Nephron progenitor cell (in vitro differentiated cells): ENCODE measurements at regions not wholly inside any gene's neighbourhood (a gene's known extent, or its start where the extent isn't known, plus 50 kb on each side); places are given as distances from the start of the nearest gene placed in this dataset.
A peak's percentile ranks its signal among the peaks of the same experiment; 100 is the strongest.
"Not testable (repeated sequence)": the region's sequence is repeated elsewhere in the genome, so short reads cannot be mapped to it uniquely, and the experiment has no call there.

Experiments
- DNase-seq: peaks from one replicate; pipeline ENCODE4 v3.0.0; 2021
- H3K27ac Mint-ChIP-seq: 2 replicates; pipeline ENCODE4 v1.8.0; 2021; ENCODE audit warnings: mild to moderate bottlenecking, moderate library complexity, mixed read lengths
- H3K27me3 Mint-ChIP-seq: 2 replicates; pipeline ENCODE4 v1.8.0; 2021; ENCODE audit warnings: mild to moderate bottlenecking, low read depth, mixed read lengths; ENCODE audit not compliant: poor library complexity
- H3K36me3 Mint-ChIP-seq: 2 replicates; pipeline ENCODE4 v1.8.0; 2021; ENCODE audit warnings: low read depth, mixed read lengths
- H3K4me1 Mint-ChIP-seq: 2 replicates; pipeline ENCODE4 v1.8.0; 2021; ENCODE audit warnings: mixed read lengths
- H3K4me3 Mint-ChIP-seq: 2 replicates; pipeline ENCODE4 v1.8.0; 2021; ENCODE audit warnings: mild to moderate bottlenecking, moderate library complexity, mixed read lengths
- H3K9me3 Mint-ChIP-seq: 2 replicates; pipeline ENCODE4 v1.8.0; 2021; ENCODE audit warnings: mild to moderate bottlenecking, moderate library complexity, mixed read lengths
- TF ChIP-seq, protein P1 (sequence below): fragments of 200-600 bp; sonication (generic); IDR thresholded peaks from 2 replicates; pipeline ENCODE4 v1.5.0; 2021; ENCODE audit warnings: antibody characterized with exemption

DNA sequence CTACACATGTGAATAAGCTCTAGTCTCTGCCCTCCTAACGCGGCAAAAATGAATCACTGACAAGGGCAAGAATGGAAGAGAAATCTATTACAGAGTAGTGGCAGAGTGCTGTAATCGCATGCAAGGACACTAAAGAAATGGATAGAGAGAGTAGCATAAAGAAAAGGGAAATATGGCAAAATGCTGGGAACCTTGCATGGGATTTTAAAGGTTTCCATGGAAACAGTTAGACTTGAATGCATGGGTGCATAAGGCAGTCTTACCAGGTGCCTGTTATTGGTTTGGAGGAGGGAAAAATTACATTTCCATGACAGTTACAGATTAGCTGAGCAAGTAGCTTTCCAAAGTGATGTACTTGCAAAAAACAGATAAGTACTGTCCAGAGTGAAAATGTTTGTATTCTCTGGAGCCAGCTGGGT lies 233.4 kb downstream of the PTN start:
- Mint-ChIP-seq H3K27ac (no peak overlapping the region), H3K27me3 (peaks cover 4% of the 10 kb centered on the region)
- TF ChIP-seq, protein P1, sequence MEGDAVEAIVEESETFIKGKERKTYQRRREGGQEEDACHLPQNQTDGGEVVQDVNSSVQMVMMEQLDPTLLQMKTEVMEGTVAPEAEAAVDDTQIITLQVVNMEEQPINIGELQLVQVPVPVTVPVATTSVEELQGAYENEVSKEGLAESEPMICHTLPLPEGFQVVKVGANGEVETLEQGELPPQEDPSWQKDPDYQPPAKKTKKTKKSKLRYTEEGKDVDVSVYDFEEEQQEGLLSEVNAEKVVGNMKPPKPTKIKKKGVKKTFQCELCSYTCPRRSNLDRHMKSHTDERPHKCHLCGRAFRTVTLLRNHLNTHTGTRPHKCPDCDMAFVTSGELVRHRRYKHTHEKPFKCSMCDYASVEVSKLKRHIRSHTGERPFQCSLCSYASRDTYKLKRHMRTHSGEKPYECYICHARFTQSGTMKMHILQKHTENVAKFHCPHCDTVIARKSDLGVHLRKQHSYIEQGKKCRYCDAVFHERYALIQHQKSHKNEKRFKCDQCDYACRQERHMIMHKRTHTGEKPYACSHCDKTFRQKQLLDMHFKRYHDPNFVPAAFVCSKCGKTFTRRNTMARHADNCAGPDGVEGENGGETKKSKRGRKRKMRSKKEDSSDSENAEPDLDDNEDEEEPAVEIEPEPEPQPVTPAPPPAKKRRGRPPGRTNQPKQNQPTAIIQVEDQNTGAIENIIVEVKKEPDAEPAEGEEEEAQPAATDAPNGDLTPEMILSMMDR: no peak

DNA sequence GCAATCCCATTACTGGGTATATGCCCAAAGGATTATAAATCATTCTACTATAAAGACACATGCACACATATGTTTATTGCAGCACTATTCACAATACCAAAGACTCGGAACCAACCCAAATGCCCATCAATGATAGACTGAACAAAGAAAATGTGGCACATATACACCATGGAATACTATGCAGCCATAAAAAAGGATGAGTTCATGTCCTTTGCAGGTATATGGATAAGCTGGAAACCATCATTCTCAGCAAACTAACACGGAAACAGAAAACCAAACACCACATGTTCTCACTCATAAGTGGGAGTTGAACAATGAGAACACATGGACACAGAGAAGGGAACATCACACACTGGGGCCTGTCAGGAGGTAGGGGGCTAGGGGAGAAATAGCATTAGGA lies 235.7 kb downstream of the PTN start:
- peaks cover 34% of the 10 kb centered on the region for H3K9me3 Mint-ChIP-seq
- H3K36me3 Mint-ChIP-seq, H3K4me1 Mint-ChIP-seq, DNase-seq, H3K27ac Mint-ChIP-seq, H3K4me3 Mint-ChIP-seq, H3K27me3 Mint-ChIP-seq: not testable (repeated sequence)

More for the DNA sequence above, 233.4 kb downstream of the PTN start:
- Mint-ChIP-seq H3K9me3 (peaks cover 25% of the 10 kb centered on the region), H3K4me3 (no peak overlapping the region), H3K4me1 (no peaks in the 10 kb centered on the region), H3K36me3 (no peaks in the 10 kb centered on the region)
- no peak for DNase-seq

DNA sequence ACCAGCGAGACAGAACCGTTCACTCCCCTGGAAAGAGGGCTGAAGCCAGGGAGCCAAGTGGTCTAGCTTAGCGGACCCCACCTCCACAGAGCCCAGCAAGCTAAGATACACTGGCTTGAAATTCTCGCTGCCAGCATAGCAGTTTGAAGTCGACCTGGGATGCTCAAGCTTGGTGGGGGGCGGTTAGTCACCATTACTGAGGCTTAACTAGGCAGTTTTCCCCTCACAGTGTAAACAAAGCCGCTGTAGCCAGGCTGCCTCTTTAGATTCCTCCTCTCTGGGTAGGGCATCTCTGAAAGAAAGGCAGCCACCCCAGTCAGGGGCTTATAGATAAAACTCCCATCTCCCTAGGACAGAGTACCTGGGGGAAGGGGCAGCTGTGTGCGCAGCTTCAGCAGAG lies 235.1 kb downstream of the CHRM2 start:
- H3K27me3 Mint-ChIP-seq, H3K27ac Mint-ChIP-seq, H3K4me1 Mint-ChIP-seq, DNase-seq, H3K4me3 Mint-ChIP-seq, H3K36me3 Mint-ChIP-seq: not testable (repeated sequence)
- peaks cover 34% of the 10 kb centered on the region for H3K9me3 Mint-ChIP-seq

DNA sequence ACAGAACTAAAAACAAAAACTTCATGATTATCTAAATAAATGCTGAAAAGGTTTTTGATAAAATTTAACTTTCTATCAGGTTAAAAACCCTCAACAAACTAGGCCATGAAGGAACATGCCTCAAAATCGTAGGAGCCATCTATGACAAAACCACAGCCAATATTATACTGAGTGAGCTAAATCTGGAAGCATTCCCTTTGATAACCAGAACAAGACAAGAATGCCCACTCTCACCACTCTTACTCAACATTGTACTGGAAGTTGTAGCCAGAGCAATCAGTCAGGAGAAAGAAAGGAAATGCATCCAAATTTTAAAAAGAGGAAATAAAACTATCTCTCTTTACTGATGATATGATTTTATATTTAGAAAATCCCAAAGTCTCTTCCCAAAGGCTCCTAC lies 228.7 kb downstream of the CHRM2 start:
- no peak overlapping the region for H3K27ac Mint-ChIP-seq
- TF ChIP-seq, protein P1: no peak

DNA sequence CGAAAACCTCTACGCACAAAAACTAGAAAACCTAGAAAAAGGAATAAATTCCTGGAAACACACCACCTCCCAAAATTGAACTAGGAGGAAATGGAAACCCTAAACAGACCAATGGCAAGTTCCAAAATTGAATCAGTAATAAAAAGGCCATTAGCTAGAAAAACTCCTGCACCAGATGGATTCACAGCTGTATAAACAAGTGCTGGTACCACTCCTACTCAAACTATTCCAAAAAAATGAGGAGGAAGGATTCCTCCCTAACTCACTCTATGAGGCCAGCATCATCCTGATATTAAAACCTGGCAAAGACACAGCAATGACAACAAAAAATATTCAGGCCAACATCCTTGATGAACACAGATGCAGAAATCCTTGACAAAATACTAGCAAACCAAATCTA lies 228.2 kb downstream of the CHRM2 start:
- Mint-ChIP-seq H3K27me3 (no peaks in the 10 kb centered on the region), H3K9me3 (peaks cover 5% of the 10 kb centered on the region), H3K27ac (no peak overlapping the region), H3K4me3 (no peak overlapping the region), H3K4me1 (peaks cover 14% of the 10 kb centered on the region), H3K36me3 (no peaks in the 10 kb centered on the region)
- TF ChIP-seq, protein P1: no peak
- no peak for DNase-seq

More for the DNA sequence above, 228.7 kb downstream of the CHRM2 start:
- Mint-ChIP-seq H3K4me1 (peaks cover 14% of the 10 kb centered on the region), H3K27me3 (no peaks in the 10 kb centered on the region), H3K36me3 (no peaks in the 10 kb centered on the region), H3K9me3 (peaks cover 5% of the 10 kb centered on the region), H3K4me3 (no peak overlapping the region)
- no peak for DNase-seq

DNA sequence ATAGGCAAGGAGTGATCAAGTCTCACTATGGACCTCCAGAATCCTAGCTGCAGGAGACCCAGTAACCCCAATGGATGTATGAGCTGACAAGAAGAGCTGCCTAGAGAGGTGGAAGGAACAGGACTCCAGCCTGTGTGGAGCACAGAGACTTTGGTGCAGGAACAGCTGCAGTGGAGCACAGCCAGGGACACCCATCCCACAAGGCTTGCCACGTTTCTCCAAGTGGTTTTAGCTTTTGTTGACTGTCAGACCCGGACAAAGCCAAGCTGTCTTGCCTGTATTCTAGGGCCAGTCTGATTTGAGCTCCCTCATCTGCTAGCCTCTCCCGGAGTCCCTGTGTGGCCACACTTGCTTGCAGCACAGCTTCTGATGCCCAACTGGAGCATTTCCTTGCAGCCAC lies 224.7 kb downstream of the CHRM2 start:
- H3K27ac Mint-ChIP-seq: no peak overlapping the region
- TF ChIP-seq, protein P1: no peak
- H3K4me3 Mint-ChIP-seq: no peak overlapping the region
- peaks cover 5% of the 10 kb centered on the region for H3K9me3 Mint-ChIP-seq
- H3K27me3 Mint-ChIP-seq: no peaks in the 10 kb centered on the region
- H3K4me1 Mint-ChIP-seq: peaks cover 14% of the 10 kb centered on the region
- no peak for DNase-seq
- no peaks in the 10 kb centered on the region for H3K36me3 Mint-ChIP-seq

DNA sequence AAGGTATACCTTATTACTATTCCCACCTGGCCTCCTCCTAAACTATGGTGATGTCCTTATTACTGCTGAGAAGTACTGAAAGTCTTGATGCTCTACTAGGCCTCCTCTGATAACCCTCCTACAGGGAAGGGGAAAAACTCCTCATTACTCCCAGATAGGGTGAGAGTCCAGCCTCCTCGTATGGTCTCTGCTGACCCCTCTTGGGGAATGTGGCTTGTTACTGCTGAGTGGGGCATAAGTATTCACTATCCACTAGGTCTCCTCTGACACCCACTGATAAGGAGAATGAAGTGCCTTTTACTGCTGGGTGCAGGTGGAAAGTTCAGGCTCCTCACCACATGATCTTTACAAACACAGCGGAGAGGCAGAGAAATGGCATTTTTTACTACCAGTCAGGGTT lies 222.9 kb downstream of the CHRM2 start:
- Mint-ChIP-seq H3K4me1 (peaks cover 5% of the 10 kb centered on the region), H3K4me3 (no peak overlapping the region), H3K36me3 (no peaks in the 10 kb centered on the region), H3K9me3 (peaks cover 5% of the 10 kb centered on the region), H3K27me3 (no peaks in the 10 kb centered on the region), H3K27ac (no peak overlapping the region)
- TF ChIP-seq, protein P1: peak; percentile 30
- DNase-seq: peak; percentile 18
